ENCODE measurements at regions not wholly inside any gene's neighbourhood (a gene's known extent, or its start where the extent isn't known, plus 50 kb on each side); places are given as distances from the start of the nearest gene placed in this dataset.

- Histone ChIP-seq H4K20me1 (ENCODE audit: low read depth, low read length) (no peaks in the 10 kb centered on the region), H3K9ac (ENCODE audit: low read length) (no peak overlapping the region), H3K9me2 (replicated peaks; ENCODE audit: insufficient read depth, low read length) (no peaks in the 10 kb centered on the region), H3K27ac (ENCODE audit: low read depth, low read length) (no peak overlapping the region), H3K36me3 (ENCODE audit: low read length) (no peaks in the 10 kb centered on the region), H3K27me3 (ENCODE audit: low read length) (no peaks in the 10 kb centered on the region), H3K4me3 (ENCODE audit: insufficient read depth, low read length, poor library complexity, severe bottlenecking) (no peak overlapping the region), H3F3A (ENCODE audit: insufficient read depth) (no peaks in the 10 kb centered on the region), H3K9me3 (ENCODE audit: insufficient read depth, low read length) (no peaks in the 10 kb centered on the region), H3K4me2 (ENCODE audit: low read depth, low read length, poor library complexity, severe bottlenecking) (no peak overlapping the region), H2AFZ (ENCODE audit: low read depth, low read length, severe bottlenecking) (no peak overlapping the region), H3K79me2 (ENCODE audit: insufficient read depth, low read length) (no peaks in the 10 kb centered on the region)
- TF ChIP-seq CTCF (IDR thresholded peaks at IDR 0.05; ENCODE audit: insufficient read depth, low read length, poor library complexity, severe bottlenecking) (no peak), EZH2phosphoT487 (conservative IDR thresholded peaks at IDR 0.05; ENCODE audit: low read length) (no peak)
Observed at GRCh38 chr18:56273541-56274219, 364.7 kb downstream of the TXNL1 start.

GRCh38 chr18:56270671-56271250, 367.6 kb downstream of the TXNL1 start:
- Histone ChIP-seq H4K20me1 (ENCODE audit: low read depth, low read length) (no peaks in the 10 kb centered on the region), H3K9me2 (replicated peaks; ENCODE audit: insufficient read depth, low read length) (no peaks in the 10 kb centered on the region), H3K9me3 (ENCODE audit: insufficient read depth, low read length) (no peaks in the 10 kb centered on the region), H2AFZ (ENCODE audit: low read depth, low read length, severe bottlenecking) (no peak overlapping the region), H3K36me3 (ENCODE audit: low read length) (no peaks in the 10 kb centered on the region), H3K27me3 (ENCODE audit: low read length) (no peaks in the 10 kb centered on the region), H3F3A (ENCODE audit: insufficient read depth) (no peaks in the 10 kb centered on the region), H3K9ac (ENCODE audit: low read length) (no peak overlapping the region), H3K79me2 (ENCODE audit: insufficient read depth, low read length) (no peaks in the 10 kb centered on the region), H3K4me3 (ENCODE audit: insufficient read depth, low read length, poor library complexity, severe bottlenecking) (no peak overlapping the region), H3K27ac (ENCODE audit: low read depth, low read length) (no peak overlapping the region), H3K4me2 (ENCODE audit: low read depth, low read length, poor library complexity, severe bottlenecking) (no peak overlapping the region)
- TF ChIP-seq CTCF (IDR thresholded peaks at IDR 0.05; ENCODE audit: insufficient read depth, low read length, poor library complexity, severe bottlenecking): no peak
- no peak for TF ChIP-seq EZH2phosphoT487 (conservative IDR thresholded peaks at IDR 0.05; ENCODE audit: low read length)

- Histone ChIP-seq H3K9ac (ENCODE audit: low read length) (no peak overlapping the region), H3F3A (ENCODE audit: insufficient read depth) (no peaks in the 10 kb centered on the region), H3K4me3 (ENCODE audit: insufficient read depth, low read length, poor library complexity, severe bottlenecking) (no peak overlapping the region), H3K27ac (ENCODE audit: low read depth, low read length) (no peak overlapping the region), H2AFZ (ENCODE audit: low read depth, low read length, severe bottlenecking) (no peak overlapping the region), H3K36me3 (ENCODE audit: low read length) (no peaks in the 10 kb centered on the region), H3K4me2 (ENCODE audit: low read depth, low read length, poor library complexity, severe bottlenecking) (no peak overlapping the region), H3K9me3 (ENCODE audit: insufficient read depth, low read length) (no peaks in the 10 kb centered on the region), H4K20me1 (ENCODE audit: low read depth, low read length) (no peaks in the 10 kb centered on the region), H3K27me3 (ENCODE audit: low read length) (no peaks in the 10 kb centered on the region), H3K9me2 (replicated peaks; ENCODE audit: insufficient read depth, low read length) (no peaks in the 10 kb centered on the region), H3K79me2 (ENCODE audit: insufficient read depth, low read length) (no peaks in the 10 kb centered on the region)
- TF ChIP-seq EZH2phosphoT487 (conservative IDR thresholded peaks at IDR 0.05; ENCODE audit: low read length) (no peak), CTCF (IDR thresholded peaks at IDR 0.05; ENCODE audit: insufficient read depth, low read length, poor library complexity, severe bottlenecking) (no peak)
Observed at GRCh38 chr18:56269958-56270357, 368.4 kb downstream of the TXNL1 start.

Measured in SU-DHL-6 (cell line).